ENCODE measurements at regions not wholly inside any gene's neighbourhood (a gene's known extent, or its start where the extent isn't known, plus 50 kb on each side); places are given as distances from the start of the nearest gene placed in this dataset.

DNA sequence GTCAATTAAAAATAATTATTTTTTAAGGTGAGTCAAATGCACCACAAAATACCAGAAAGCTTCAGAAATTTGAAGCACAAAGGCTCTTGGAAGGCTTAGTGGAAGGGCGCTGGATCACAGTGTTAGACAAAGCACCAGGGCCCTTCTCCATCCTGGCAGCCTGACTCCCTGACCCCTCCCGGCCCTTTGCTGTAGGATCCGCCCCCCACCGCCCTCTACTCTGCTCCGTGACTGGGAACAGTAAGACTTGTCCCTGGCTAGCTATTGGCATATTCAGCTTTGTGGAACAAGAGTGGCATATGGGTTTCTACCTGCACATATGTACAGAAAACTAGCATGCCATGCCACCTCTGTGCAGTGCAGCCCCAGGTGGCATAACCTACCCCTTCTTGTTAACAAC lies 222.1 kb downstream of the SYK start:
- no peak for DNase-seq (ENCODE audit: low spot score)

DNA sequence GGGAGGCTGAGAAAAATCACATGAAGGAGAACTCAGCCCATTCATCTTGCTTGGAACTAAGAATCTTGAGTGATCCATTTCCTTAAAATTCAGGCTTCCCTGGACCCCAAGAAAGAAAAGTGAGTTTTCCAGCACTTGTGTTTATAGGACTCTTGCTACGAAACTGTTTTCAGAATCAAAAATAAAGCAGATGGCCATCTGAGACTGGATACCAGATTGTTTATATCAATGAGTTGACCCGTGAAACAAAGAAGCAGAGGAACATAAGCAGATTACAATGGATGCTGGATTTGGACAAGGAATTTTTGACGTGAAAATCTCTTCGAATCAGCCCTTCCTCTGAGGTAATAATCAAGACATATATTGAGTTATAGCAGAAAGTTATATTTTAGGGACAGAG lies 223.2 kb downstream of the SYK start:
- no peak for DNase-seq (ENCODE audit: low spot score)

GRCh38 chr9:91025856-91026255 lies 224.2 kb downstream of the SYK start:
- DNase-seq (ENCODE audit: low spot score), result no peak

DNA sequence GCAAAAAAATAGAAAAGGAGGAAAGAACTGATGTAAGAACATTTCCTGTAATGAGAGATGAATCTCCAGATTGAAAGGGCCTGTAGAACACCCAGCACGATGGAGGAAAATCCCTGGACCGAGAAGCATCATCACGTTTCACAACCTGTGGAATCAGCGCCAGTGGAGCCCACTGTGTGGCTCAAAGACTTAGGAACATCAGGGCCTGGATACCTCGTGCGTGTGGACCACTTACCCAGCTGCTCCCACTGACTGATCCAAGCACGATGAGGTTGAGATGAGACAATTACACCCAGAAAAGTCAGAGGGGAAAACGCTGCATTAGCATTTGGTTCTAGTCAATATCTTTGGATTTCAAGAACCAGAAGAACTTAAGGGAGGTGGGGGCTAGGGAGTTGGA lies 224.6 kb downstream of the SYK start:
- no peak for DNase-seq (ENCODE audit: low spot score)

- DNase-seq (ENCODE audit: low spot score), result no peak
These were observed 225.4 kb downstream of the SYK start for GRCh38 chr9:91027005-91027404.

GRCh38 chr9:91028166-91028827 lies 226.7 kb downstream of the SYK start:
- no peak for DNase-seq (ENCODE audit: low spot score)

GRCh38 chr9:91029650-91030361 lies 228.2 kb downstream of the SYK start:
- DNase-seq (ENCODE audit: low spot score), result no peak

GRCh38 chr9:91032121-91032531 lies 230.5 kb downstream of the SYK start:
- DNase-seq (ENCODE audit: low spot score), result no peak

GRCh38 chr9:91033270-91033669 lies 231.7 kb downstream of the SYK start:
- no peak for DNase-seq (ENCODE audit: low spot score)

DNA sequence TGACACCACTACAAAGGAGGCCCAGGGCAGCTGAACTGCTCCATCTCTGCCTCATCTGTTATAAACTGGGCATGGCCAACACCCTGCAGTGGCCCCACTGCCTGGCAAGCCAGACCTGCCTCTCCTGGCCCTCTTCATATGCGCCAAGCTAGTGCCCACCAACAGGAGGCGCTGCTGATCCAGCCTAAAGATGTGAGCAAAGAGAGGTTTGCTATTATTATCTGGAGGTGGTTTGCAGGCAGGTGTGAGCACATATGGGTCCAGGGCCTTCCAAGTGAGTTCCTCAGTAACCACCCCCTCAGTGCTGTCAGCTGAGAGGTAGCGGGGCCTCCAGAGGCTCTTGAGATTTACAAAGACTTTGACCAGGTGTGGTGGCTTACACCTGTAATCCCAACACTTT lies 232.2 kb downstream of the SYK start:
- DNase-seq (ENCODE audit: low spot score), result no peak

DNA sequence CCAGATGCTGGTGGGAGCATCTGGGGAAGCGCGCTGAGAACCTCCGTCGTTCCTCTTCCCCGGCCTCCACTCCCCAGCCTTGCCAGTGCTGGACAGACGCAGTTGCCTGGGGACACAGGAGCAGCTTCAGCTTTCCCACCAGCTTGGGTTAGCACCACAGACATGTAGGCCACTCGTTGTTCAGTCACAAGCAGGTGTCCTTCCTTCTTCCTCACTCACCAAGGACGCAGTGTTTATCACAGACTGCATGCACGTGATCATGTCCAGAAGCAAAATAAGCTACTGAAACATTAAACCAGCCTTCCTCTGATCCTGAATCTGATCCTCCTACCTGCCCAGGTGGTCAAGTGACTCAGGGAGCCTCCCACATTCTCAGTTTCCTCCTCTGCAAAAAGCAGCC lies 232.9 kb downstream of the SYK start:
- no peak for DNase-seq (ENCODE audit: low spot score)

GRCh38 chr9:91034976-91035824 lies 233.6 kb downstream of the SYK start:
- no peak for DNase-seq (ENCODE audit: low spot score)

GRCh38 chr9:91035825-91036208 lies 234.2 kb downstream of the SYK start:
- DNase-seq (ENCODE audit: low spot score), result no peak

- DNase-seq (ENCODE audit: low spot score), result no peak
These were observed 234.7 kb downstream of the SYK start for GRCh38 chr9:91036356-91036755.

GRCh38 chr9:91036826-91037510 lies 235.3 kb downstream of the SYK start:
- DNase-seq (ENCODE audit: low spot score), result peak; percentile 85

- DNase-seq (ENCODE audit: low spot score), result peak; percentile 89
These were observed 236.2 kb downstream of the SYK start for GRCh38 chr9:91037511-91038482.

- peak; percentile 5 for DNase-seq (ENCODE audit: low spot score)
These were observed 237.0 kb downstream of the SYK start for GRCh38 chr9:91038483-91039124.

- peak; percentile 13 for DNase-seq (ENCODE audit: low spot score)
These were observed 237.7 kb downstream of the SYK start for GRCh38 chr9:91039125-91039834.

DNA sequence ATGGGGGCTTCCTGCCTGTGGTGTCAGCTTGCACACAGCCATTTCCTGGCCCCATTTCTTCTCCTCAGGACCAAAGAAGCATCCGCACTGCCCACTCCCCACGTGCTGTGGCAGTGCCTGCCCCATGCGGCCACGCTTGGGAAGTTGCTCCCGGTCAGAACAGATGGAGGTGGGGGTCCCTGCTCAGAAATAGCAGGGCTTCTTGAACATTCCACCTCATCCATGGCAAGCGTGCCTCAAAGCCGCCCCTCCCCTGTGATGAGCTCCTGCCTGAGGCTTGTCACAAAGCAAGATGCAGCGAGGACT lies 238.2 kb downstream of the SYK start:
- no peak for DNase-seq (ENCODE audit: low spot score)
